Hepatocyte (in vitro differentiated cells): ENCODE measurements at regions not wholly inside any gene's neighbourhood (a gene's known extent, or its start where the extent isn't known, plus 50 kb on each side); places are given as distances from the start of the nearest gene placed in this dataset.
"Not testable (repeated sequence)": the region's sequence is repeated elsewhere in the genome, so short reads cannot be mapped to it uniquely, and the experiment has no call there.

Source experiments
- DNase-seq: peaks from one replicate; pipeline ENCODE4 v3.0.0-alpha.2; 2016; ENCODE audit warnings: low spot score
- H2AFZ ChIP-seq: fragments of 200-600 bp; sonication (generic); 2 replicates; pipeline ENCODE4 v1.6.0; 2016; ENCODE audit warnings: antibody characterized with exemption, mild to moderate bottlenecking
- H3K27ac ChIP-seq: fragments of 200-600 bp; sonication (generic); 2 replicates; pipeline ENCODE4 v1.5.1; 2016; ENCODE audit warnings: mild to moderate bottlenecking
- H3K27me3 ChIP-seq: fragments of 200-600 bp; sonication (generic); 2 replicates; pipeline ENCODE4 v1.6.1; 2016
- H3K36me3 ChIP-seq: fragments of 200-600 bp; sonication (generic); replicated peaks from 2 replicates; pipeline ENCODE4 v1.5.1; 2016; ENCODE audit warnings: low read depth; ENCODE audit not compliant: insufficient read depth
- H3K4me1 ChIP-seq: fragments of 200-600 bp; sonication (generic); 2 replicates; pipeline ENCODE4 v1.5.1; 2016; ENCODE audit warnings: mild to moderate bottlenecking, moderate library complexity; ENCODE audit not compliant: insufficient read depth
- H3K4me2 ChIP-seq: fragments of 200-600 bp; sonication (generic); 2 replicates; pipeline ENCODE4 v1.6.0; 2016
- H3K4me3 ChIP-seq: fragments of 200-600 bp; sonication (generic); 2 replicates; pipeline ENCODE4 v1.5.1; 2016; ENCODE audit warnings: mild to moderate bottlenecking
- H3K79me2 ChIP-seq: fragments of 200-600 bp; sonication (generic); 2 replicates; pipeline ENCODE4 v1.6.0; 2017; ENCODE audit warnings: mild to moderate bottlenecking
- H3K9me2 ChIP-seq: fragments of 200-600 bp; sonication (generic); replicated peaks from 2 replicates; pipeline ENCODE4 v1.6.0; 2017; ENCODE audit warnings: mild to moderate bottlenecking; ENCODE audit not compliant: insufficient read depth
- H3K9me3 ChIP-seq: fragments of 200-600 bp; sonication (generic); 2 replicates; pipeline ENCODE4 v1.5.1; 2016; ENCODE audit warnings: low read depth, mild to moderate bottlenecking
- H4K20me1 ChIP-seq: fragments of 200-600 bp; sonication (generic); 2 replicates; pipeline ENCODE4 v1.6.0; 2016; ENCODE audit warnings: mild to moderate bottlenecking; ENCODE audit not compliant: insufficient read depth, poor library complexity, severe bottlenecking
- CTCF ChIP-seq: fragments of 200-600 bp; sonication (generic); IDR thresholded peaks from 2 replicates; pipeline ENCODE4 v1.5.1; 2016; ENCODE audit warnings: antibody characterized with exemption, mild to moderate bottlenecking; ENCODE audit not compliant: poor library complexity
- EZH2 ChIP-seq: fragments of 200-600 bp; sonication (generic); IDR thresholded peaks from 2 replicates; pipeline ENCODE4 v1.6.1; 2016; ENCODE audit warnings: antibody characterized with exemption, mild to moderate bottlenecking, borderline replicate concordance
- EZH2phosphoT487 ChIP-seq: fragments of 200-600 bp; sonication (generic); IDR thresholded peaks from one replicate; pipeline ENCODE4 v1.6.1; 2018; ENCODE audit warnings: antibody characterized with exemption, mild to moderate bottlenecking, low read depth, moderate library complexity; ENCODE audit not compliant: unreplicated experiment, severe bottlenecking
- WGBS: methylation state at CpG from one replicate; pipeline ENCODE4 v1.1.6; 2016; ENCODE audit warnings: low lambda C conversion rate; ENCODE audit errors: missing lambda C conversion rate; 5-methylcytosine and 5-hydroxymethylcytosine counted together

GRCh38 chr3:16013568-16013967, 160.9 kb upstream of the GALNT15 start:
- WGBS: 89% methylated on average over 2 of the region's 2 CpGs
- TF ChIP-seq EZH2 (no peak), EZH2phosphoT487 (no peak)
- H3K79me2 ChIP-seq: no peaks in the 10 kb centered on the region

GRCh38 chr3:16021801-16022200, 152.7 kb upstream of the GALNT15 start:
- H3K27me3 ChIP-seq, H4K20me1 ChIP-seq, DNase-seq, H2AFZ ChIP-seq, H3K4me3 ChIP-seq, H3K79me2 ChIP-seq, H3K9me2 ChIP-seq, H3K4me1 ChIP-seq, H3K4me2 ChIP-seq, H3K36me3 ChIP-seq, H3K27ac ChIP-seq, H3K9me3 ChIP-seq: not testable (repeated sequence)
- 91% methylated on average over 4 of the region's 4 CpGs for WGBS

More at GRCh38 chr3:16013568-16013967, 160.9 kb upstream of the GALNT15 start:
- no peaks in the 10 kb centered on the region for H3K4me1 ChIP-seq
- no peaks in the 10 kb centered on the region for H3K27me3 ChIP-seq
- no peak for DNase-seq
- H3K36me3 ChIP-seq: no peaks in the 10 kb centered on the region
- H3K9me3 ChIP-seq: no peaks in the 10 kb centered on the region
- H3K4me2 ChIP-seq: no peak overlapping the region
- H2AFZ ChIP-seq: no peak overlapping the region
- no peaks in the 10 kb centered on the region for H3K9me2 ChIP-seq
- H3K4me3 ChIP-seq: no peak overlapping the region
- no peak overlapping the region for H3K27ac ChIP-seq
- H4K20me1 ChIP-seq: no peaks in the 10 kb centered on the region

- H3K27ac ChIP-seq, H3K4me1 ChIP-seq, H3K4me3 ChIP-seq, H2AFZ ChIP-seq, H3K79me2 ChIP-seq, H3K9me2 ChIP-seq, H4K20me1 ChIP-seq, H3K27me3 ChIP-seq, H3K9me3 ChIP-seq, DNase-seq, H3K4me2 ChIP-seq, H3K36me3 ChIP-seq: not testable (repeated sequence)
- WGBS: 89% methylated on average over 4 of the region's 4 CpGs
Observed at GRCh38 chr3:16023881-16024280, 150.6 kb upstream of the GALNT15 start.

GRCh38 chr3:16024548-16024947, 149.9 kb upstream of the GALNT15 start:
- WGBS: 40% methylated on average over 1 of the region's 1 CpG
- H3K36me3 ChIP-seq: no peaks in the 10 kb centered on the region
- H3K4me2 ChIP-seq: no peak overlapping the region
- H3K4me3 ChIP-seq: no peak overlapping the region
- no peaks in the 10 kb centered on the region for H3K9me2 ChIP-seq
- H3K79me2 ChIP-seq: no peaks in the 10 kb centered on the region
- no peak for DNase-seq
- H2AFZ ChIP-seq: no peak overlapping the region
- no peaks in the 10 kb centered on the region for H3K4me1 ChIP-seq
- no peaks in the 10 kb centered on the region for H3K27me3 ChIP-seq
- H3K27ac ChIP-seq: no peak overlapping the region
- TF ChIP-seq EZH2: no peak
- no peak for TF ChIP-seq CTCF
- no peak for TF ChIP-seq EZH2phosphoT487
- no peaks in the 10 kb centered on the region for H3K9me3 ChIP-seq
- no peaks in the 10 kb centered on the region for H4K20me1 ChIP-seq

GRCh38 chr3:16026753-16027152, 147.7 kb upstream of the GALNT15 start:
- H4K20me1 ChIP-seq: no peaks in the 10 kb centered on the region
- H3K27me3 ChIP-seq: no peaks in the 10 kb centered on the region
- no peaks in the 10 kb centered on the region for H3K79me2 ChIP-seq
- no peaks in the 10 kb centered on the region for H3K36me3 ChIP-seq
- no peak for TF ChIP-seq CTCF
- H3K4me1 ChIP-seq: no peaks in the 10 kb centered on the region
- no peak overlapping the region for H3K27ac ChIP-seq
- H3K9me2 ChIP-seq: no peaks in the 10 kb centered on the region
- H3K9me3 ChIP-seq: no peaks in the 10 kb centered on the region
- no peak for DNase-seq
- 39% methylated on average over 3 of the region's 3 CpGs for WGBS
- H3K4me2 ChIP-seq: no peak overlapping the region
- no peak overlapping the region for H2AFZ ChIP-seq
- H3K4me3 ChIP-seq: no peak overlapping the region
